Activated T-cell treated with anti-CD3 and anti-CD28 coated beads, Interleukin-2, amount 50 U/mL, for 24 hours (primary cell): ENCODE measurements at regions not wholly inside any gene's neighbourhood (a gene's known extent, or its start where the extent isn't known, plus 50 kb on each side); places are given as distances from the start of the nearest gene placed in this dataset.

Experiments used
- DNase-seq: peaks from one replicate; pipeline ENCODE4 v3.0.0-alpha.2; 2020
- H3K27ac Mint-ChIP-seq: 2 replicates; pipeline ENCODE4 v1.8.0; 2020; ENCODE audit warnings: mild to moderate bottlenecking, mixed read lengths
- H3K27me3 Mint-ChIP-seq: 2 replicates; pipeline ENCODE4 v1.8.0; 2020; ENCODE audit warnings: mixed read lengths
- H3K36me3 Mint-ChIP-seq: 2 replicates; pipeline ENCODE4 v1.8.0; 2020; ENCODE audit warnings: low read depth, mixed read lengths
- H3K4me1 Mint-ChIP-seq: 2 replicates; pipeline ENCODE4 v1.8.0; 2020; ENCODE audit warnings: low read depth, mixed read lengths
- H3K4me3 Mint-ChIP-seq: 2 replicates; pipeline ENCODE4 v1.8.0; 2020; ENCODE audit warnings: mild to moderate bottlenecking, moderate library complexity, mixed read lengths
- H3K9me3 Mint-ChIP-seq: 2 replicates; pipeline ENCODE4 v1.8.0; 2020; ENCODE audit warnings: mixed read lengths

DNA sequence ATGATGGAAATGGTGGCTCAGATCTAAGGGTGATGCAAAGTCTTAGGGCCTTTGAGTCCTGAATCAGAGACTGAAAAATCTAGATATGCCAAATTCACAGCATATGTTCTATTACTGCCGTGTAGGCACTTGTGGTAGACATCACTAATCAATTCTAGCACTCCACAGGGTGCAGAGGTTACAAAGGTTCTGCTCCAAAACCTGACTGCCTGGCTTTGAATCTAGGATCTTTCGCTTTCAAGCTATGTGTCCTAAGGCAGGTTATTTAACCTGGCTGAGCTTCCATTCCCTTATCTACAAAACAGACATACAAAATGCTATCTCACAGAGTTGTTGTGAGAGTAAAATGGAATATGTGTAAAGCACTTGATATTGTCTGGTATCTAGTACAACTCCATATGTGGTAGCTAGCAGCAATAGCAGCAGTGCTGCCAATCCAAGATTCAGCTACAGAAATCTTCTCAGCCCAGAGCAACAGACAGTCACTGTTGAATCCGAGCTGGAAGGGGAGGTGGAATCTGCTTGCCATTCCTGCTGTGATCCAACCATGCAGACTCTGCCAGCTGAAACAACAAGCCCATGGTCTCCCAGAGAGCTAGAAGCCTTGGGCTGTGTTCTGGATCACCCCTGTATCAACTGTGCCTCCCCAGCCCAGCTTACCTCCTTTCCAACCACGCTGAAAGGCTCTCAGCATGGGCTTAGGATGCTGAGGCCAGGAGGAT, 206.9 kb downstream of the TFAP2C start:
- no peaks in the 10 kb centered on the region for H3K9me3 Mint-ChIP-seq
- no peak overlapping the region for H3K27ac Mint-ChIP-seq

DNA sequence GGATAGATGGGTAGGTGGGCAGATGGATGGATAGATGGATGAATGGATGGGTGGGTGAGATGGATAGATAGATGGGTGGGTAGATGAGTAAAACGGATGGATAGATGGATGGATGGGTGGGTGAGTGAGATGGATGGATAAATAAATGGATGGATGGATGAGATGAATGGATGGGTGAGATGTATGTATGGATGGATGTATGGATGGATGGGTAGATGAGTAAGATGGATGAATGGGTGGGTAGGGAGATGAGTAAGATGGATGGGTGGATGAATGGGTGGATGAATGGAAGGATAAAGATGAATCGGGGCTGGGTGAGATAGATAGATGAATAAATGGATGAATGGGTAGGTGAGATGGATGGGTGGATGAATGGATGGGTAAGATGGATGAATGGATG, 210.1 kb downstream of the TFAP2C start:
- Mint-ChIP-seq H3K4me3 (no peak overlapping the region), H3K27me3 (no peaks in the 10 kb centered on the region), H3K9me3 (no peaks in the 10 kb centered on the region), H3K4me1 (no peaks in the 10 kb centered on the region), H3K27ac (no peak overlapping the region), H3K36me3 (no peaks in the 10 kb centered on the region)
- DNase-seq: no peak

More for the DNA sequence above, 206.9 kb downstream of the TFAP2C start:
- Mint-ChIP-seq H3K27me3 (peaks cover 16% of the 10 kb centered on the region), H3K36me3 (no peaks in the 10 kb centered on the region), H3K4me1 (no peaks in the 10 kb centered on the region), H3K4me3 (no peak overlapping the region)
- no peak for DNase-seq

DNA sequence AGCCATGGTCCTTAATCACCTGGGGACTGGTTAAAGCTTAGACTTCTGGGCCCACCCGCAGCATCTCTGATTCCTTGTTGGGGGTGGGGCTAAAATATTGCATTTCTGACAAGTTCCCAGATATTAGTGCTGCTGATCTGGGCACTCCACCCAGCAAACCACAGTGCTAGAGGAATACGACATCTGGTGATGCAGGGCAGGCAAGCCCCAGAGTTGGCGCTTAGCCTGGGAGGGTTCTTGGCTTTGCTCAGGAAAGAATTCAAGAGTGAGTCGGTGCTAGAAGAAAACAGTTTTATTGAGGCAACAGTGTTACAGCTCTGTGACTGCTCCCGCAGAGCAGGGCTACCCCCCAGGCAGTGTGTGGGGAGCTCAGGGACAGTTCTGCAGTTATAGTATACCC, 210.7 kb downstream of the TFAP2C start:
- H3K27me3 Mint-ChIP-seq: no peaks in the 10 kb centered on the region
- no peaks in the 10 kb centered on the region for H3K4me1 Mint-ChIP-seq
- no peaks in the 10 kb centered on the region for H3K36me3 Mint-ChIP-seq
- no peak for DNase-seq
- H3K27ac Mint-ChIP-seq: no peak overlapping the region
- H3K9me3 Mint-ChIP-seq: no peaks in the 10 kb centered on the region
- H3K4me3 Mint-ChIP-seq: no peak overlapping the region

DNA sequence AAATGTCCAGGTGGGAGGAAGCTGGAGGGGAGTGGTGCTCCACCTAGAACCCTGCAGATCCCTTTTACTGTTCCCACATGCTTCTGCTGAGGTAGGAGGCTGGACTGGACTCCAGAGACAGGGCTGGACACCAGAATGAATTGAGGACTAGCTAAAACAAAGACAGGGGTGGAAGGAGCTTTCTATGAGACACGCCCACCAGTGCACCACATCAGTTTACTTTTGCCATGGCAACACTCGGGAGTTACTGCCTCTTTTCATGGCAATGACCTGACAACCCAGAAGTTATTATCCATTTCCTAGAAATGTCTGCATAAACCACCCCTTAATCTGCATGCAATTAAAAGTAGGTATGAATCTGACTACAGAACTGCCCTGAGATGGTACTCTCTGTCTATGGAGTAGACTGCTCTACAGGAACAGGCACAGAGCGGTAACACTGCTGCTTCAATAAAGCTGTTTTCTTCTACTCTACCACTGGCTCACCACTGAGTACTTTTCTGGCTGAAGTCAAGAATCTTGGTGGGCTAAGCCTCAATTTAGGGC, 211.7 kb downstream of the TFAP2C start:
- H3K36me3 Mint-ChIP-seq: no peaks in the 10 kb centered on the region
- H3K4me3 Mint-ChIP-seq: no peak overlapping the region
- H3K9me3 Mint-ChIP-seq: no peaks in the 10 kb centered on the region
- no peaks in the 10 kb centered on the region for H3K27me3 Mint-ChIP-seq
- DNase-seq: no peak
- no peak overlapping the region for H3K27ac Mint-ChIP-seq
- H3K4me1 Mint-ChIP-seq: no peaks in the 10 kb centered on the region

DNA sequence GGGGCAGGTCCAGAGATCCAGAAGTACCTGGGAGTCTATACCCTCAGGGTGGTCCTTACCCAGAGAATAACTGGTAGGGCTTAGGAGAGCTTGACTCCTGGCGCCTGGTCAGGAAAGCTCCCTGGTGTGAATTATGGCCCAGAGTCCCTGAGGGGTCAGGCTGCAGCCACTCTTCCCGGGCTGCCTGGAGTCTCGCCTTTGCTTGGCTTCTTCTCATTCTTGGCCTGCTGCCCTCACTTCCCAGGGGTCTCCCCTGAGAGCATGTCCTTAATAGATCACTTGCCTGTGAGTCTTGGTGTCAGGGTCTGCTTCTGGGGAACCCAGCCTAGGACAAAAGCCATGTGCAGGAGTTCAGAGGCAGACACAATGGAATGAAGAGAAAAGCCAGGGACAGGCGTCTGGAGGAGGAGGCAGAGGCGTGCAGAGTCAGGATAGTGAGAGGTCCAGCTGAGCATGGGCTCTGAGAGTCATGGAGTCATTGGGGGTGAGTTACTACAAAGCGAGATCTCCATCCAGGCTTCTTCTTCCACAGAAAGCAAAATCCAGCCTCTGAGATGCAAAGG, 212.3 kb downstream of the TFAP2C start:
- Mint-ChIP-seq H3K9me3 (no peaks in the 10 kb centered on the region), H3K27me3 (no peaks in the 10 kb centered on the region), H3K36me3 (no peaks in the 10 kb centered on the region), H3K27ac (no peak overlapping the region), H3K4me3 (no peak overlapping the region), H3K4me1 (no peaks in the 10 kb centered on the region)
- DNase-seq: no peak

DNA sequence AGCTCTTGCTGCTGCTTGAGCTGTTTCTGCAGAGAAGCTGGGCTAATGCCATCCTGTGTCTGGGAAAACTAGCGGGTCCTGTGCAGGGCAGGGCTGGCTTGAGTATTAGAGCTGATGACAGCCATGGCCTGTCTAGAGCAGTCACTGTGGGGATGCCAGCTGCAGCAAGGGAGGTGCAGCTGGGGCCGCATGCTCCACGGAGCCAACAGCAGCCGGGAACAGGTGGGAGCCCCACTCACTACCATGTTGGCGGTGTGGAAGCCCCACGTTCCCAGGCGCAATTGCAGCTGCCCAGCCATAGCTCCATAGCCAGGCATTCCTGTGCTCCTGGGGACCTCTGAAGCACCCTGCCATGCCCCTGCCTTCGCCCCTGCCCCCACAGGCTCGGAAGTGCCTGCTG, 212.9 kb downstream of the TFAP2C start:
- H3K9me3 Mint-ChIP-seq: no peaks in the 10 kb centered on the region
- H3K27ac Mint-ChIP-seq: no peak overlapping the region
- H3K27me3 Mint-ChIP-seq: peaks cover 2% of the 10 kb centered on the region
- no peaks in the 10 kb centered on the region for H3K36me3 Mint-ChIP-seq
- H3K4me3 Mint-ChIP-seq: no peak overlapping the region
- no peaks in the 10 kb centered on the region for H3K4me1 Mint-ChIP-seq
- DNase-seq: no peak

DNA sequence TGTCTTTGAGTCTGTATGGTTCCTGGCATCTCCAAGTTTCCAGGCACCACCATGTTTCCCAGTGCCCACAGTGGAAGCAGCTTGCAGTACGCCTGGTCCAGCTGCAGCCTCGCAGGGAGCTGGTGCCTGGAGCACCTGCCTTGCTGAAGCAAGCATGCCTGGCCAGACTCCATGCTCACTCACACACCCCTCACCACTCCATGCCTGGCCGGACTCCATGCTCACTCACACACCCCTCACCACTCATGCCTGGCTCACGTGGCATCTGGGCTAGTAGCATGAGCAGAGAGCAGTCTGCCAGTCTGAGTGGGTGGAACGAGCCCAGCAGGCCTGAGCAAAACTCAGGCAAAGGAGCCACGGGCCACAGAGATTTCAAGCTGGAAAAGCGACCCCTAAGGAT, 214.3 kb downstream of the TFAP2C start:
- Mint-ChIP-seq H3K9me3 (no peaks in the 10 kb centered on the region), H3K4me3 (no peak overlapping the region), H3K27ac (no peak overlapping the region), H3K36me3 (no peaks in the 10 kb centered on the region), H3K4me1 (no peaks in the 10 kb centered on the region), H3K27me3 (peaks cover 4% of the 10 kb centered on the region)
- DNase-seq: no peak

DNA sequence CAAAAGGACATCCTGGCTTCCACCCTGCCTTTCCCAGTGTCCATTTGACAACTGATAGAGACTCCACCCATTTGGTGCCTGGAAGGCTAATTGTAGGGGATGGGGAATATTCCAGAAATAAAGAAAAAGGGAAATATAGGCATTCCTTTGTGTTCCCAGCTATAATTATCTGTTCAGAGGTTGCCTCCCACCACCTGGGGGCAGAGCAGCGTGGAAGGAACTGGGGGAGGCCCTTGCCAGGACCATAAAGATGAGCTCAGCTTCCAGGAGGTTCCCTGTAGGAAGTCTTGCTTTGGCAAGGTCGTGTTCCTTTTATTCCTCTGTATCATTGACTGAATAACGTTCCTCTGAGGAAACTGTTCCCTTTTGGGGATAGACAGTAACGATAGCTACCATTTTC, 214.7 kb downstream of the TFAP2C start:
- Mint-ChIP-seq H3K36me3 (no peaks in the 10 kb centered on the region), H3K4me3 (no peak overlapping the region), H3K4me1 (no peaks in the 10 kb centered on the region), H3K9me3 (no peaks in the 10 kb centered on the region), H3K27me3 (peaks cover 7% of the 10 kb centered on the region), H3K27ac (no peak overlapping the region)
- DNase-seq: no peak

DNA sequence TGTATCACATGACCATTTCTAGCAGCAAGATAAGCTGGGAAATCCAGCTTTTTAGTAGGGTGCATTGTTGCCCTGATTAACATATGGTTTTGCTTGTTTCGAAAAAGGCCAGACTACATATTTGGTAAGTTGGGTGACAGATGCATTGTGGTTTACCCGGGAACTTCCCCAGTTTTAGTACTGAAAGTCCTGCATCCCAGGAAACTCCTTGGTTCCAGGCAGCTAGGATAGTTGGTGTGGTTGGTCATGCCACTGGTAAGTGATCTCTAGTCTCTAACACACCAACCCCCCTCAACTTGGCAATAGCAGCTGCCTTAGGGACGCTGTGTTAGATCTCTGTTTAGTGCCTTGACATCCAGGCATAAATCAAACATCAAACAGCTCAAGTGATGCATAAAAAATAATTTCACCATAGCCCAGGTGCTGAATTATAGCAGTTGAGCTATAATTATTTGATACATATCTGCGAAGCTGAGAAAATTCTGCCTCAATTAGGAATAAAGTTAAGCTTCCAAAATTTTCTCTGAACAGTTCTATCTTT, 216.5 kb downstream of the TFAP2C start:
- H3K27me3 Mint-ChIP-seq: peaks cover 12% of the 10 kb centered on the region
- H3K36me3 Mint-ChIP-seq: no peaks in the 10 kb centered on the region
- H3K4me3 Mint-ChIP-seq: no peak overlapping the region
- DNase-seq: no peak
- H3K4me1 Mint-ChIP-seq: no peaks in the 10 kb centered on the region
- H3K27ac Mint-ChIP-seq: no peak overlapping the region
- no peaks in the 10 kb centered on the region for H3K9me3 Mint-ChIP-seq

DNA sequence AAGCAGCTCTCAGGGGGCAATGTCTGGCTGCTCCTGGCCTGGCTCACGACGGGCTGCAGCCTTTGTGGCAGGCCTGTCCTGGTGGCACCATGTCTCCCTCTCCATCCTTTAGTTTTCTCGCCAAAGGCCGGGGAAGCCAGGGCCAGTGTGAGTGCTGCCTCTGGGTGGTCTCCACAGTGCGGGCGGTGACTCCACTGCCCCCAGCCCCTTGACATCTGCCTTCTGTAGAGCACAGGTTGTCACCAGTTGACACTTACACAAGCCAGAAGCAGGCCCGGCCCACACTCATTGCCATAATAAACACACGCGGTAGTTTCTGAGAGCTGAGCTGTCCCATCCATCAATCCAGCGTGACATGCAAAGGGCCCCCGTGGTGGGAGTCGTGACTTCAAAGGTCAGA, 219.5 kb downstream of the TFAP2C start:
- Mint-ChIP-seq H3K27ac (no peak overlapping the region), H3K4me1 (no peaks in the 10 kb centered on the region), H3K27me3 (peaks cover 12% of the 10 kb centered on the region), H3K36me3 (no peaks in the 10 kb centered on the region), H3K4me3 (no peak overlapping the region), H3K9me3 (no peaks in the 10 kb centered on the region)
- DNase-seq: no peak

DNA sequence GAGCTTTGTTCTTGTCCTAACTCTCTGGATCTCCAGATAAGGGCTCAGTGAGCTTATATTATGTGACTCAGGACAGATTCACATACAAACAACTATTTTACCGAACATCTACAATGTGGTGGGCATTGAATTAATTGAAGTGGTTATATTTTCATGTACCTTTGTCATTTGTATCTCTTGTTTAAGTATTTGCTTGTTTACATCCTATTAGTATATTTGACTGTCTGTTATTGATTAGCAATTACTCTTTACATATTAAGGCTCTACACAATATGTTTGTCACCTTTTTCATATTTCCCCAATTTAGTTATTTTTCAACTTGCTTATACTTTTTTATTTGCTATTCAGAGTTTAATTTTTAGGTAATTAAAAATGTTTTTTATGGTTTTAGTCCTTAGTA, 222.4 kb downstream of the TFAP2C start:
- Mint-ChIP-seq H3K9me3 (no peaks in the 10 kb centered on the region), H3K36me3 (no peaks in the 10 kb centered on the region)

DNA sequence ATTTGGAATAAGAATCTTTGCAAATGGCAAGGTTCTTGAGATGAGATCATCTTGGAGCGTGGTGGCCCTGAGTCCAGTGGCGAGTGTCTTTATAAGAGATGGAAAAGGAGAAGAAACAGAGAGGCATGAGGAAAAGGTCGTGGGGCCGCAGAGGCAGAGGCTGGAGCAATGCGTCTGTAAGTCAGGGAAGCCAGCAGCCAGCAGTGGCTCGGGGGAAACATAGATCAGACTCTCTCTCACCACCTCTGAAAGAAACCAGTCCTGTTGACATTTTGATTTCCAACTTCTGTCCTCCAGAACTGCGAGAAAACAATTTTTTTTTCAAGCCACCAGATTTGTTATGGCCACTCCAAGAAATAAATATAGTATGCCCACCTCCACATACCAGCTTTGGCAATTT, 226.6 kb downstream of the TFAP2C start:
- Mint-ChIP-seq H3K27me3 (peaks cover 10% of the 10 kb centered on the region), H3K9me3 (no peaks in the 10 kb centered on the region)

More for the DNA sequence above, 222.4 kb downstream of the TFAP2C start:
- DNase-seq: no peak
- H3K4me1 Mint-ChIP-seq: no peaks in the 10 kb centered on the region
- peaks cover 12% of the 10 kb centered on the region for H3K27me3 Mint-ChIP-seq
- no peak overlapping the region for H3K4me3 Mint-ChIP-seq
- H3K27ac Mint-ChIP-seq: no peak overlapping the region

DNA sequence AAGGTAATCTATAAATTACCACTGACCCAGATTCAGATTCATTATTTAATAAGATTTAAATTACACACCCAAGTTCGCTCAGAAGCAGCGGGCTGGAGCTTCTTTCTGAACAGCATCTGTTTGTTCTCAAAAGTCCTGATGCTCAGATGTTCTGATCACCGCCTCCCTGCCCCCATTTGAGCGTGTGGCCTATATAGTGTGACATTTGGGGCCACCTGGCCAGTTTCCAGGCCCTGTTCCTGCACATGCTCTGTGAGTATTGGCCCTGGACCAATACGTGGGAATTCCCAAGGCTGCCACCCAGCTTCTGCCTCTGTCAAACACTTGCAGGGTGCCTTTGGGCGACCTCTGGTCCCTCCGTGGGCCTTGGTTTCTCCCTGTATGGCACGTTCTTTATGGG, 228.8 kb downstream of the TFAP2C start:
- Mint-ChIP-seq H3K27ac (no peak overlapping the region), H3K36me3 (no peaks in the 10 kb centered on the region), H3K4me1 (no peaks in the 10 kb centered on the region), H3K4me3 (no peak overlapping the region), H3K9me3 (no peaks in the 10 kb centered on the region), H3K27me3 (peaks cover 27% of the 10 kb centered on the region)
- DNase-seq: no peak

More for the DNA sequence above, 226.6 kb downstream of the TFAP2C start:
- Mint-ChIP-seq H3K27ac (no peak overlapping the region), H3K4me1 (no peaks in the 10 kb centered on the region), H3K36me3 (no peaks in the 10 kb centered on the region), H3K4me3 (no peak overlapping the region)
- no peak for DNase-seq

DNA sequence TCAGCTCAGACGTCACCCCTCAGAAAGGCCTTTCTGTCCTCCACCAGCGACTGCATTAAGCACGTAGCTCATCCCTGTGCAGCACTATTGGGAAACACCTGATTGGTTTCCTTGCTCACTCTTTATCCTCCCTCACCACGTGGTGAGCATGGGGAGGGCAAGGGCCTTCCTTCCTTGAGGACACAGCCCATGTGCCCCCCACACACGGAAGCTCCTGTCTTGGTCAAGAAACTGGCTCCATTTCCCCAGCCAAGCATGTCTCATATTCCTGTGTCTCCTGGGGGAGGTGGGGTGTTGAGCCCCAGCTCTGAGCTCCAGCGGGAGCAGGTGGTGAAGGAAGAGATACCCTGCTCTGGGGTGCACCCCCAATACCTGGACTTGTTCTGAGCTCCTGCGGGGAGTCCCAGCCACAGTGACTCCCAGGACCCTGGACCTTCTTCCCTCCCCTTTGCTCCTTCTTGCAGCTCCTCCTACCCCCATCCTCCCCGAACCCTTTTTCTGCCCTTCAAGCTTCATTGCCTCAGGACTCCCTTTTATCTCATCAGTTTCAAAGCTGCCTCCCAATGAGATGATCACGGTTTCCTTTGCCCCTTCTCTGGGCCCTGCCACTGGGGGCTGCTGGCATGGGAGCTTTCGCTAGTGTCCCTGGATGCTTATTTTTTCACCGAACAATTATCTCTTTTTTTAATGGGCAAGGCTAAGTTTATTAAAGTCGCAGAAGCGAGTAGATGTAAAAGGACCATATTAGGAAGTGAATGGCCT, 230.1 kb downstream of the TFAP2C start:
- Mint-ChIP-seq H3K36me3 (no peaks in the 10 kb centered on the region), H3K4me1 (no peaks in the 10 kb centered on the region), H3K27ac (no peak overlapping the region), H3K9me3 (no peaks in the 10 kb centered on the region), H3K4me3 (no peak overlapping the region), H3K27me3 (peaks cover 38% of the 10 kb centered on the region)
- DNase-seq: no peak
